ENCODE measurements at regions not wholly inside any gene's neighbourhood (a gene's known extent, or its start where the extent isn't known, plus 50 kb on each side); places are given as distances from the start of the nearest gene placed in this dataset.

GRCh38 chr22:48275412-48275811 lies 1513.0 kb downstream of the TBC1D22A start:
- no peak overlapping the region for H2AFZ ChIP-seq (ENCODE audit: insufficient read depth, low read depth, low read length, poor library complexity, severe bottlenecking)
- H3K4me1 ChIP-seq (ENCODE audit: control insufficient read depth in 2 of 2, insufficient read depth in 2 of 2, low read length in 2 of 2), result no peaks in the 10 kb centered on the region
- no peaks in the 10 kb centered on the region for H3K36me3 ChIP-seq (replicated peaks in 1 of 2; ENCODE audit: control extremely low read depth in 1 of 2, control insufficient read depth in 1 of 2, extremely low read depth in 1 of 2, insufficient read depth in 2 of 2, low read length in 1 of 2)
- no peak overlapping the region for H3K4me3 ChIP-seq (ENCODE audit: control extremely low read depth in 1 of 5, extremely low read depth in 1 of 5, insufficient read depth in 1 of 5, low read depth in 2 of 5, low read length in 4 of 5)
- POLR2A ChIA-PET, result no interaction called here
- H3K27ac ChIP-seq (ENCODE audit: low read length in 2 of 2), result no peak overlapping the region
- peaks cover 43% of the 10 kb centered on the region for H3K27me3 Mint-ChIP-seq
- no peak overlapping the region for H3K4me2 ChIP-seq (replicated peaks; ENCODE audit: low read depth, low read length, poor library complexity, severe bottlenecking)
- peaks cover 0 to 7% (median 0%) of the 10 kb centered on the region in 3 donors for H3K9me3 ChIP-seq (ENCODE audit: control extremely low read depth in 1 of 3, control insufficient read depth in 2 of 3, insufficient read depth in 1 of 3, low read length in 2 of 3)
- H3K9ac ChIP-seq (ENCODE audit: low read length), result no peak overlapping the region
- no peak overlapping the region for H3K4me3 Mint-ChIP-seq
- H3K9me3 Mint-ChIP-seq (ENCODE audit: insufficient read depth), result no peaks in the 10 kb centered on the region
- TF ChIP-seq EZH2 (IDR thresholded peaks at IDR 0.05; ENCODE audit: borderline replicate concordance, insufficient read depth, low read depth, low read length, poor library complexity, severe bottlenecking) (no peak), CTCF (IDR thresholded peaks at IDR 0.05) (no peak)
- no peak for DNase-seq
- intact Hi-C loops (cut with micrococcal nuclease), result no loop called here
- CTCF ChIA-PET, result no interaction called here
- H3K79me2 ChIP-seq (ENCODE audit: control insufficient read depth, insufficient read depth, low read length), result no peaks in the 10 kb centered on the region
- 95% methylated on average over 10 of the region's 10 CpGs for WGBS (ENCODE audit: insufficient coverage)
- peaks cover 0 to 4% (median 0%) of the 10 kb centered on the region in 4 experiments for H3K27me3 ChIP-seq (replicated peaks in 1 of 4; ENCODE audit: control extremely low read depth in 1 of 4, control insufficient read depth in 3 of 4, insufficient read depth in 4 of 4, low read length in 3 of 4)
- H3K27ac Mint-ChIP-seq, result no peak overlapping the region
- H3K4me1 Mint-ChIP-seq, result no peaks in the 10 kb centered on the region
- ATAC-seq (ENCODE audit: low read depth), result no peak
- H4K20me1 ChIP-seq (ENCODE audit: control insufficient read depth, insufficient read depth, low read length, poor library complexity, severe bottlenecking), result no peaks in the 10 kb centered on the region

GRCh38 chr22:48270731-48271130 lies 1508.3 kb downstream of the TBC1D22A start:
- Histone ChIP-seq H2AFZ (ENCODE audit: insufficient read depth, low read depth, low read length, poor library complexity, severe bottlenecking) (no peak overlapping the region), H3K9ac (ENCODE audit: low read length) (no peak overlapping the region), H3K27ac (ENCODE audit: low read length in 2 of 2) (no peak overlapping the region), H4K20me1 (ENCODE audit: control insufficient read depth, insufficient read depth, low read length, poor library complexity, severe bottlenecking) (no peaks in the 10 kb centered on the region), H3K79me2 (ENCODE audit: control insufficient read depth, insufficient read depth, low read length) (no peaks in the 10 kb centered on the region), H3K9me3 (ENCODE audit: control extremely low read depth in 1 of 3, control insufficient read depth in 2 of 3, insufficient read depth in 1 of 3, low read length in 2 of 3) (peaks cover 0 to 5% (median 0%) of the 10 kb centered on the region in 3 donors), H3K36me3 (replicated peaks in 1 of 2; ENCODE audit: control extremely low read depth in 1 of 2, control insufficient read depth in 1 of 2, extremely low read depth in 1 of 2, insufficient read depth in 2 of 2, low read length in 1 of 2) (no peaks in the 10 kb centered on the region), H3K4me3 (ENCODE audit: control extremely low read depth in 1 of 5, extremely low read depth in 1 of 5, insufficient read depth in 1 of 5, low read depth in 2 of 5, low read length in 4 of 5) (no peak overlapping the region), H3K4me1 (ENCODE audit: control insufficient read depth in 2 of 2, insufficient read depth in 2 of 2, low read length in 2 of 2) (no peaks in the 10 kb centered on the region), H3K4me2 (replicated peaks; ENCODE audit: low read depth, low read length, poor library complexity, severe bottlenecking) (no peak overlapping the region), H3K27me3 (replicated peaks in 1 of 4; ENCODE audit: control extremely low read depth in 1 of 4, control insufficient read depth in 3 of 4, insufficient read depth in 4 of 4, low read length in 3 of 4) (no peaks in the 10 kb centered on the region)
- CTCF ChIA-PET, result no interaction called here
- no peaks in the 10 kb centered on the region for H3K4me1 Mint-ChIP-seq
- POLR2A ChIA-PET, result no interaction called here
- H3K4me3 Mint-ChIP-seq, result no peak overlapping the region
- intact Hi-C loops (cut with micrococcal nuclease), result no loop called here
- DNase-seq, result no peak
- no peak for ATAC-seq (ENCODE audit: low read depth)
- no peak overlapping the region for H3K27ac Mint-ChIP-seq
- 84% methylated on average over 5 of the region's 6 CpGs for WGBS (ENCODE audit: insufficient coverage)
- no peak for TF ChIP-seq EZH2 (IDR thresholded peaks at IDR 0.05; ENCODE audit: borderline replicate concordance, insufficient read depth, low read depth, low read length, poor library complexity, severe bottlenecking)
- TF ChIP-seq CTCF (IDR thresholded peaks at IDR 0.05), result no peak
- no peaks in the 10 kb centered on the region for H3K9me3 Mint-ChIP-seq (ENCODE audit: insufficient read depth)
- peaks cover 37% of the 10 kb centered on the region for H3K27me3 Mint-ChIP-seq
